ENCODE measurements at regions not wholly inside any gene's neighbourhood (a gene's known extent, or its start where the extent isn't known, plus 50 kb on each side); places are given as distances from the start of the nearest gene placed in this dataset.

DNA sequence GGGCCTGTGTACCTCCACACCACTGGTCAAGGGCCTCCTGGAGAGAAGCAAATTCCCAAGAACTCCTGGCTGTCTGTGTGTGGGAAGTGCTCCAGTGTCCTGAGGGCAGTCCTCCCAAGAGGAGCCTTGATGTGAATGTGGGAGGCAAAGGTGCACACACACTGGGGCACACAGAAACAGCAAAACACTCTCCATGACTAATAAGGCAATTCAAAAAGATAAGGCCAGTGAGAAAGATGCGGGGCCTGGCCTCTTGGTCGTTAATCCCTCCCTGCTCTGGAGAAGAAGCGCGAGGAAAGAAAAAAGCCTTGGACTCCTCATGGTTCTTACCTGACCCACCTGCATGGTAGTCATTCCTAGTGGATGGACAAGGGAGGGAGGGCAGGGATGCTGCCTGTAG, 373.2 kb downstream of the SLC4A3 start:
- intact Hi-C loops (cut with DNase I), result no loop called here
- ATAC-seq (no peak), DNase-seq (no peak)

DNA sequence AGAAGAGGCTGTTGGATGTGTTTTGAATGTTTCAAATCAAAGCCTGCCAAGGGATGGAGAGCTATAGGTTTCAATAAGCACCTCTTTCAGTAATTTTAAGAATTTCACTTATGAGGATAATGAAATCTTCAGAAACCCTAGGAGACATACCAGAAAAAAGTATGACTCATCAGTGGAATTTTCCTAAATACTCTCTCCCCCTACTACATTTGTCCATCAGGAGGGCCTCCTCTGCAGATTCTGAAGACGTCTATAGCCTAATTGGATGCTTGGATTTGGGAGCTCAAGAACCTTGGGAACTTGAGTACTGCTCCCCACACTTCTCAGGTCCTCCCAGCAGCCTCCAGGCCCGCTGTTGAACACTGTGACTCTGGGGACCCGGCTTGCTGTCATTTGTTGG, 374.3 kb downstream of the SLC4A3 start:
- intact Hi-C loops (cut with DNase I), result no loop called here
- no peak for DNase-seq
- peak in 1 of 2 donors; percentile 14 for ATAC-seq

DNA sequence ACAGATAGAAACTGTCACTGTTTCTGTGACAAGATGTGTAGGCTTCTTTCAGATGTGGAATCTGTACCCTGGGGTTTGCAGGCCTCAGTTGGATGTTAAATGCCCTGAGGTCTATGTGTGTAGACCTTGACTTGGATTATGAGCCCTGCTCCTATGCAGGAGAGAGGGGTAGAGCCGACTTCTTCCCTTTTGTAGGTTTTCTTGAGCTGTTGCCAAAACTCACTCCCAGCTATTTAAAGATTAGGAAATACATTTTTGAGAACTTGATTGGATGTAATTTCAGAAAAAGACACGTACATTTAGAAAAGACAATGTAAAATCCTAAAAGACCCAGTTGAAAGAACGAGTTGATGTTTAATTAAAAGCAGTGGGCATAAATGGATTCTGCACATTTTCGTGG, 374.8 kb downstream of the SLC4A3 start:
- no peak for DNase-seq
- intact Hi-C loops (cut with DNase I), result no loop called here
- no peak for ATAC-seq

DNA sequence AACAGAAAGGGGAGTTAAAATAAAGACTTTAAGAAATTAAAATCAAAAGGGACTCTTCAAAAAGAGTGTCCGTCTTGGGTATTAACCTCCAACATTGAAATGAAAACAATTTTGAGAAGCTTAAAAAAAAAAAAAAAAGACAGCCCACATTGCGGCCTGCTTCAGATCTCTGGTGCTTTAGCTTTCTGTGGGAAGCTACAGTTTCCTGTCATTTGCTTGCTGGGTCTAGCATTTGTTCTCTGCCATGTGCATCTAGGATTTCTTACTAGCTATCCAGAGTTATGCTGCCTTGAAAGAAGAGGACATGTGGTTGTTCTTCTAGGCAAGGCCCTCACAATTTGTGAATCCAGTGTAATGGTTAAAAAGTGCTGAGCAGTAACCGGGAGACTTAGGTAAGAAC, 375.3 kb downstream of the SLC4A3 start:
- intact Hi-C loops (cut with DNase I), result no loop called here

DNA sequence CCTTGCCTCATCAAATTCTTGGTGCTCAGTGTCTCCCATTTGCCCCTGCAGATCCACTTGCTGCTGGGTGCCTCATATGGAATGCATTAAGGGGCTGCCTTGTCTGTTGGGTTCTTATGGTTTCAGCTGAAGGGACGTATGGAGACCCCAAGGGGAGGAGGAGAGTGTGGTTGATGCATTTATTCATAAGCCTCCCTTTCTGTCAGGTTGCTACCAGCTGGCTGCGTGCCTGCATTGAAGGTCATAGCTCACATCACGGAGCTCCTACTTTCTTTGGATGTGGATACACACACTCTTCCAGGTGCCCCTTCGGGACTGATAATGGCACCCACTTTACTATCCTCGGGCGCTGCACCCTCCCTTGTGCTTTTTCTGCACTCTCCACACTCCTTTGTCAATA, 377.9 kb downstream of the SLC4A3 start:
- DNase-seq, result no peak
- no peak for ATAC-seq
- intact Hi-C loops (cut with DNase I), result no loop called here

More for the DNA sequence above, 375.3 kb downstream of the SLC4A3 start:
- no peak for ATAC-seq
- no peak for DNase-seq

DNA sequence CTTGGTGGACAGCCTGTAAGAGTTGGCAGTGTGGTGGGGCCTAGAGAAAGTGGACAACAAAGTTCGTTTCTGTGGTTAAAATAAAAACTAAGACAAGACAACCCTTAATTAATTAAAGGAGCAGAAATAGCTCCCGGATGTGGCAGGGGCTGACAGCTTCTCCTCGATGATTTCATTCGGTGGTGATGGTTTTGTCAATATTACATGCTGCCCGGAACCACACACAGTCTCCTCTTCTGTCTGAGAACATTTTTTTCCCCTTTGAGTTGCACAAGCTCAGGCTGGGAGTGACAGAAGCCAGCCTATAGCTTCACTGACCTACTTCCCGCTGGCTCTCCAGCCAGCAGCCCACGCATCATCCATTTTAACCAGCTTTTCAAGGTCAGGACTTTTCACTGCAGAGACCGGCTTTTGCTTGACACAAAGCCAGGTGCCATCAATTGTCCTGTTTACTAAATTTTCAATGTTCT, 378.8 kb downstream of the SLC4A3 start:
- intact Hi-C loops (cut with DNase I), result no loop called here
- DNase-seq, result no peak
- ATAC-seq, result peak; percentile 68 to 79

DNA sequence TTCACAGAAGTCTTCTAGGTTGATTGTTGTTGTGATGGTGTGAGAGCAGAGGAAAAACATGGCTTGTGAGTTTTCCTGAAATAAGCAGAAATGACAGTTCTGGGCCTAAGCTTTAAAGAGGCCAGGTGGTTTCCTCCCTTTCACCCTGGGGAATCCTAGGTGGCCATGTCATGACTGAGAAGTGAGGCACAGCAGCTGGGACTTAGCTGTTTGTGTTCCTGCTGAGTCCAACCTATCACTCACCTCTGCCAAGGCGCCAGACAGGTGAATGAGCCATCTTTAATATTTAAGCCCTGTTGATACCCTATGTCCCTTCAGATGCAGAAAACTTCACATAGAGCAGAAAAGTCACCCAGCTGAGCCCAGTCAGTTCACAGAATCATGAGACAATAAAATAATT, 384.4 kb downstream of the SLC4A3 start:
- no peak for ATAC-seq
- intact Hi-C loops (cut with DNase I), result no loop called here
- DNase-seq, result no peak

DNA sequence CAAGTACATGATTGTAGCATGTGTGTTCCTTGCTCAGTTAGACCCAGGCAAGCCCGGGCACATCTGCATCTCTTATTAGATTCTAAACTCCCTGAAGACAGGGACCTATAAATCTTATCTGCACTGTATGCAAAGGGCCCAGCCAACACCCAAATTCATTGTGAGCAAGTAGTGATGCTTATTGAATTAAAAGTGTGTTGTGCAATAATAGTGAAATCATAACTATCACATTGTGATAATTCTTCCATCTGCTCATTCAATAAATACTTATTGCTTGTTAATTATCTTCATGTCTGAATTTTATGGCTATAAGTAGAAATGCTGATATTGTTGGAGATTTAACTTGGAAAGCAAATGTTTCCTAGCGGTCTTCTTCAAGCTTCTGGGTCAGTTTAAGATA, 387.5 kb downstream of the SLC4A3 start:
- intact Hi-C loops (cut with DNase I), result no loop called here
- DNase-seq (no peak), ATAC-seq (no peak)

DNA sequence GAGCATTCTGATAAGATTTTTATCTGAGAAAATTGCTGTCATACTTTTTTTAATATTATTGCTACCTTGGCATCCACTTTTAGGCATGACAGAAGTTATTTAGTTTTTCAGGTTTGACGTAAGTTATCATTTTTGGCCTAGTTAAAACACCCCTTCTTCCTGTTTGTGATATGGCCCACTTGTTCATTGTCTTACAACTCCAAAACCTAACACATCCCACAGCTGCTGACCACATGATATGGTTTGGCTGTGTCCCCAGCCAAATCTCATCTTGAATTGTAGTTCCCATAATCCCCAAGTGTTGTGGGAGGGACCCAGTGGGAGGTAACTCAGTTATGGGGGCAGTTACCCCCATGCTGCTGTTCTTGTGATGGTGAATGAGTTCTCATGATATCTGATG, 388.1 kb downstream of the SLC4A3 start:
- intact Hi-C loops (cut with DNase I), result no loop called here
- no peak for DNase-seq
- ATAC-seq, result no peak

DNA sequence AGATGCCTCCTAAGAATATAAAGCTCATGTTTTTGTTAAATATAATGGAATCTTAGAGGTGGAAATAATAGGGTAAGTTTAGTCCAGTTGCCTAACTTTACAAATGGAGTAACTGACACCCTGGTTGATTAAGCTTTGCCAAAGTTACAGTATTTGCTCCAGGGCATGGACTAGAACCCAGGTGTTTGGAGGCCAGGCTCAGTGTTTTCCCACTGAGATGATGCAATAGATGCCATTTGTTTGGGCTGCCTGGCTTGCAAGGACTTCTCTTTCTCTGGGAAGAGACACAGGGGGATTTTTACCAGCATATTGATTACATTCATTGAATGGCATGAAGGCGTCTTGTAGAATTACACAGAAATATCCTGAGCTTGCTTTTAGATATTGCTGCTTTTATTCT, 397.8 kb downstream of the SLC4A3 start:
- intact Hi-C loops (cut with DNase I), result no loop called here
- DNase-seq, result no peak
- ATAC-seq, result no peak

DNA sequence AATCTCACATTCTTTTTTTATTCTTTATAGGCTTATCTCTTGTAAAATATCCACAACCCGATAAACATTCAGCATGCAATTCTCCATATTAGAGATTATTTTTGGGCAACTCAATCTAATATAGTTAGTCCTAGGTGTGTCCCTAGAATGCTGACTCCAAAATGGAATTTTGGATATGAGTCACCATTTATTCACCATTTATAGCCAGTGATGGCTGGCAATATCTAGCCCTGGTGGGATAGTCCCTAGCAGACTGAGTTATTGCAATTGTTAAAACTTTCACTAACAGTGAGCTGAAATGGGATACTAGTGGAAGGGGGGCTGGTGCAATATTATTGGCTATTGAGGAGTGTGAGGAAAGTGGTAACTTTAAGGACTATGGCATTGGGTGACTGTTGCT, 401.6 kb downstream of the SLC4A3 start:
- DNase-seq (no peak), ATAC-seq (no peak)
- intact Hi-C loops (cut with DNase I), result no loop called here

DNA sequence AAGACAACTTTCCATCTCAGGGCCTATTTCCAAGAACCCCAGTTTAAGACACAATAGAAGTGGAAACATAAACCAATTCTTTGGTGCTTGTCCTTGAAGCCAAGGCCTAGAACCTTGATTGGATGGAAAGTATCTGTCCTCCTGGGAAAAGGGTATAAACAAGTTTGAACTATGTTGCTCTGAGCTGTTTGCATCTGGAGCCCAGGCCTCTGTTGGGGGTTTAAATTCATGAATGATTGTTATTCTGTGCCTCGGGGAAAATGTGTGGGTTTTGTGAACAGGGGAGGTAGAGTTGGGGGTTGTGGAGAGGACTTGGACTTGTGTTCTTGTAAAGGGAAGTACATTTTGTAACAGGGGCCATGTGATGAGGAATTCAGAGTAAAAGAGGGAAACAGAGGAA, 406.1 kb downstream of the SLC4A3 start:
- DNase-seq (no peak), ATAC-seq (no peak)
- intact Hi-C loops (cut with DNase I), result no loop called here

DNA sequence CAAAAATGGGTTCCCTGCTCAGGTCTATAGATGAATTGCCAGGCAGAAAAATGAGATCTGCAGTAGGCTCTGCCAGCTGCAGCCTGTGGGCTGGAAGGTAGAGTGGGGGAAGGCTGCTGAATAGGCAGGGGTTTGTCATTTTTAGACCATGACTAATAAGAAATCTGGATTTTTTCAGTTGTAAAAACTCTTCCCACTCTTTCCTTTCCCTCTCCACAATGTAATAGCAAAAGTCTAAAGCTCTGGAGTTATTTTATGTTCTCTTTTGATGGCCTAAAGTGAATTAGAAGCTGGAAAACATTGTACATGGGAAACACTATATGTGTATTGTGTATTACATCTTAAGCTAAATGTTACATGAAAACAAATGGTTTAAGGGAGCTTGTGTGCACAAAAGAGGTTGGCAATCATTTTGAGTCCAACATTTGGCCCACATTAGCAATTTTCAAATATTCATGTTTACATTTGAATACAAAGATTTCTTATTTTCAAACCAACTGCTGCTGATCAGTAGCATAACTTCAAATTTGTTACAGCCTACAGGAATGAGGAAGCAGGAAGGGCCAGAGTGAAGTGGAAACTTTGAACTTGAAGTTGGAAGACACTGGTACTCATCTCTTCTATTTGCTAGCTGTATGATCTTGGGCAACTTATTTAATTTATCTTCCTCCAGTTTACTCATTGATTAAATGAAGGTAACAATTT, 407.1 kb downstream of the SLC4A3 start:
- DNase-seq (no peak), ATAC-seq (peak in 1 of 2 donors; percentile 74)
- intact Hi-C loops (cut with DNase I), result no loop called here

DNA sequence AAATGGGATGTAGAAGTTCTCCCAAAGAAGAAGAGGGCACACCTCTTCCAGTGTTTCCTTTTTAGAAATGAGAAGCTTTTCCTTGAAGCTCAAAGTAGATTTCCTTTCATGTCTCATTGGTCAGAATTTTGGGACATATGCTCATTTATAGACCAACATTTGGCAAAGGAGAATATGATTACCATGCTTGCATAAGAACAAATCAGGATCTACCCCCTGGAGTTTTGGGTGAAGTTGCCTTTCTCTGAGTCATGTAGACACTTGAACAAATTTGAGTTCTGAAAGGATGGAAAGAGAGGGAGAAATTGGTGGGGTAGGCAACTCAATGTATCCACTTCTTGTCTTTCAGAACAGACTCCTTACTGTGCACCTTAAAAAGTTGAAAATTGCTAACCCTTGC, 409.0 kb downstream of the SLC4A3 start:
- intact Hi-C loops (cut with DNase I), result no loop called here
- DNase-seq, result no peak
- ATAC-seq, result no peak

DNA sequence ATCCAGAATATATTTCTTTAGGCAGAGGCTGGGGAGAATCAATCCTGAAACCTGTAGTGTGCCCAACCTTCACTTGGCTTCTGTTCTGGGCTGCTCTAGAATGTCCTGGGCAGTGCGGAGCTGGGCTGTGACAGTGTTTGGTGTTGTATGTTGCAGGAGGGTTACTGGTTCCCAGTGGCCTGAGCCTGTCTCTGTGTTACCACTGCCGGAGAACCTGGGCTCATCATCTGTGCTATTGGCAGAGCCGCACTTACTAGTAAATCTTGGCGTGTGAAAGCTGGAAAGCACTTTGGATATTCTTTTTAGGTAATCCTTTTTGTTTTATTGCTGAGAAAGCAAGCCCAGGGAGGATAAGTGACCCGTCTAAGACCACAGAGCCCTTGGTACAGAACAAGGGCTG, 412.9 kb downstream of the SLC4A3 start:
- intact Hi-C loops (cut with DNase I), result no loop called here
- no peak for DNase-seq
- no peak for ATAC-seq

DNA sequence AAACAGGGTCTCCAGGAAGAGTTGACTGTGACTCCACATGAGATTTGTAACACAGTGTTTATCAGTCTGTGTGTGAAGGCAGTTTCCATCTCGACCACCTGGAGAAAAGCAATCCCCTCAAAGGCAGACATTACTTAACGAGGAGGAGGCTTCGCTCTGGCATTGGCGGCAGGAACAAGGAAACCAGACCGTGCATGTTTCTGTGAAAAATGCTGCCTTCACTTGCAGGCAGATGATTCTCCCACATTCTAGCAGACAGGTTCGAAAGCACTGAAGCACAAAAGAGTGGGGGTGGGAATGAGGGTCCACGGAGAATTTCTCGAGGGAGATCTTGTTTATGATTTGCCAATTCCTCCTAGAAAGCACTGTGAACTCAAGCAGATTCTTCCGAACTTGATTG, 414.0 kb downstream of the SLC4A3 start:
- intact Hi-C loops (cut with DNase I), result no loop called here
- ATAC-seq (no peak), DNase-seq (no peak)

DNA sequence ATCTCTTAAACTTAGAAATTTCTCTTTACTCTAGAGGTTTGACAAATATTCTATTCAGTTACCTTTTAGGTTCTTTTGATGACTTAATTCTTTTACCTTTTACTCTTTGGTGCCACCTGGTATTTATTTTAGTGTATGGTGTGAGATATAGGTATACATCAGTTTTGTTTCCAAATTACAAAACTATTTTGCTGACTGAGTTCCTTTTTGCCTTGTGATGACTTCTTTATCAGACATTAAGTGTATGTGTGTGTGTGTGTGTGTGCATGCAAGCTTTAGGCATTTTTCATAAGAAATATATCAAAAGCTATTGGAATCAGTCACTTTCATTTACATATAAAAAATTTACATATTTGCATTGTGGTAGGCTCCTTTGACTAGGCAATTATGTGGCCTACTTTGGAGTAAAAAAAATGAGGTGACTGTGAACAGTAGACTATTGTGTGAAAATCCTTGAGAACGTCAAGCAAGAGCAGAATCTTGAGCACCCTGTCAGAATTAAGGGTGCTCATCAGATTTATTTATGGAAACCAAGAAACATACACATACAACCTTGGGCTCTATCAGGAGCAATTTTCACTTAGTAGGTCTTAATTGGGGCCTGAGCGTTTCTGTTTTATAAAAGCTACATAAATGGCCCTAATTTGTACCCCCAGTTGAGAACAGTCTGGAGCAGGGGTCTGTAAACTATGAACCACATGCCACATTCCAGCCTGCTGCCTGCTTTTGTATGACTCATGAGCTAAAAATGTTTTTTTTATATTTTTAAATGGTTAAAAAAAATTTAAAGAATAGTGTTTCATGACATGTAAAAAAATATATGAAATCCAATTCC, 415.9 kb downstream of the SLC4A3 start:
- no peak for DNase-seq
- intact Hi-C loops (cut with DNase I), result no loop called here
- ATAC-seq, result no peak

DNA sequence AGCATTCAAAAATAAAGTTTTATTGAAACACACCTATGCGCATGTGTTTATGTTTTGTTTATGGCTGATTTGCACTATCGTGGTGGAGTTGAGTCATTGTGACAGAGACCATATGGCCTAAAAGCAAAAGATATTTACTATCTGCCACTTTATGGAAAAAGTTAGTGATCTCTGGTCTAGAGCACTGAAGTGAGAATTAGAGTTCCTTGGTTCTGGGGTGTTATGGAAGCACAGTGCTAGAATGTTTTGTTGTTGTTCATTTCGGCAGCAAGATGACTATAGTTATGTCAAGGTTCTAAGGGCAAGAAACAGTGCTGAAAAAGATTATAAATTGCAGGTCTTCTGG, 416.5 kb downstream of the SLC4A3 start:
- ATAC-seq, result no peak
- no peak for DNase-seq
- intact Hi-C loops (cut with DNase I), result no loop called here

DNA sequence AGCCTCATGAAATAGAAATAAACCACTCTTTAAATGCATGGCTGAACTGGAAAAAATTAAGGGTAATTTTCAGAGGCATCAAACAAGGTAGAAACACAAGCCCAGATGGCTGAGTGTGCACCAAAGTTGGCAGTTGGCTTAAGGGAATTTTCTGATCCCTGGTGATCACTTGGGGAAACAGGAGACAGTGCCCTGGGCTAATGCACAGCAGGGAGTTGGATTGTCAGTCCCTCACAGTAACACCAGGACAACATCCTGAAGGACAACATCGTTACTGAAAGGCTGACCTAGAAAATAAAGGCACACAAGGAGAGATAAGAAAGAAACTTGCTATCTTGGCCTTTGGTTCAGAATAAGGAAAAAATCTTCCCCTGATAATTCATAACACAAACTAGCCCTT, 417.0 kb downstream of the SLC4A3 start:
- ATAC-seq (no peak), DNase-seq (no peak)
- intact Hi-C loops (cut with DNase I), result no loop called here

DNA sequence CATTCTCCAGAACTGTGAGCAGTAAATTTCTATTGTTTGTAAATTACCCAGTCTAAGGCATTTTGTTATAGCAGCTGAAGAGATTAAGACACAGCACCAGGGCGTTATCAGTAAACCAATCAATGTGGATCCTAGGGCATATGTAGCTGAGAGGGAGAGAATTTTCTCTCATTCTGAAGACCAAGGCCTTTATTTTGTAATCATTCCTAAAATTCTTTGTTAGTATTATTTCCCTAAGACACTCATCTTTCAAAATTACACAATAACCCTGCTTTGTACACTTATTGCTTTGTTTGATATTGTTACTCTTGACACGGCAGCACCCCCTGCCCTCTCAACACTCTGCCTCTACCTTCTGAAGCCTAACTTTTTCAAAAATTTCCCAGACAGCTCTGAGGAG, 419.1 kb downstream of the SLC4A3 start:
- DNase-seq (no peak), ATAC-seq (no peak)
- intact Hi-C loops (cut with DNase I), result no loop called here

DNA sequence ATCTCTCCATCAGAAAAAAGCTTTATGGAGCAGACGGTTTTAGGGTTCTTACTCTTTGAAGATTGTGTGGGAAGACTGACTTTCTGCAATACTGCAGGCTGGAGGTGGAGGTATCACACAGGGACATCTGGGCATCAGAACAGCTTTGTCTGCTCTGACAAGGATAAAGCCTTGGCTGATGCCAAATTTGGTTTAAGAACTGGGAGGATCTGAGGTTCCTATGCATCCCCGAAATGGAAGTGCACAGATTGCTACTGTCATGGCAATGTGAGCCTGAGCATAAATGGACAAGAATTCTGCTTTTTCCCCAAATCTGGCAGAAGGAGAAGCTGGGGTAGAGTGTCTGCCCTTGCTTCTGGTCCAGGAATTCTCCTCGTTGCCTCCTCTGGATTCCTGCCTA, 424.3 kb downstream of the SLC4A3 start:
- ATAC-seq (no peak), DNase-seq (no peak)
- intact Hi-C loops (cut with DNase I), result no loop called here
